ENCODE measurements at regions not wholly inside any gene's neighbourhood (a gene's known extent, or its start where the extent isn't known, plus 50 kb on each side); places are given as distances from the start of the nearest gene placed in this dataset.

DNA sequence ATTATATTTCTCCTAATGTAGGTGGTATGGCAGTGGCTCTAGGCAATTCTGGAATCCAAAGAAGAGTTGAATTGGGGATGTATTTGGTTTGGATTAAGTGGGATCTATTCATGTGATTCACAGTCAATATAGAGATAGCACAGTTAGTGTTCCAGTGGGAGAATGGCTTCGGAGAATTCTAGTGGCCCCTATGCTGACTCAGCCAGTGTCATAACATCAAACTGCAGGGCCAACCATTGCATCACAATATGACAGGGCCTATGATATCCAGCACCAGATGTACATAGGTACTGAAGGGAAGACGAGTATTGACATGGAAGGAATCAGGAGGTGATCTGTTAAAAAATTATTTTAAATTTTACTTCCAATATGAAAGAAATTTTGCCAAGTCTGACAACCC lies 302.8 kb upstream of the UBE2E2 start:
- TF ChIP-seq, protein P1, sequence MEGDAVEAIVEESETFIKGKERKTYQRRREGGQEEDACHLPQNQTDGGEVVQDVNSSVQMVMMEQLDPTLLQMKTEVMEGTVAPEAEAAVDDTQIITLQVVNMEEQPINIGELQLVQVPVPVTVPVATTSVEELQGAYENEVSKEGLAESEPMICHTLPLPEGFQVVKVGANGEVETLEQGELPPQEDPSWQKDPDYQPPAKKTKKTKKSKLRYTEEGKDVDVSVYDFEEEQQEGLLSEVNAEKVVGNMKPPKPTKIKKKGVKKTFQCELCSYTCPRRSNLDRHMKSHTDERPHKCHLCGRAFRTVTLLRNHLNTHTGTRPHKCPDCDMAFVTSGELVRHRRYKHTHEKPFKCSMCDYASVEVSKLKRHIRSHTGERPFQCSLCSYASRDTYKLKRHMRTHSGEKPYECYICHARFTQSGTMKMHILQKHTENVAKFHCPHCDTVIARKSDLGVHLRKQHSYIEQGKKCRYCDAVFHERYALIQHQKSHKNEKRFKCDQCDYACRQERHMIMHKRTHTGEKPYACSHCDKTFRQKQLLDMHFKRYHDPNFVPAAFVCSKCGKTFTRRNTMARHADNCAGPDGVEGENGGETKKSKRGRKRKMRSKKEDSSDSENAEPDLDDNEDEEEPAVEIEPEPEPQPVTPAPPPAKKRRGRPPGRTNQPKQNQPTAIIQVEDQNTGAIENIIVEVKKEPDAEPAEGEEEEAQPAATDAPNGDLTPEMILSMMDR (IDR thresholded peaks at IDR 0.05; ENCODE audit: extremely low read depth in 1 of 2, insufficient read depth in 1 of 2, low read depth in 1 of 2, low read length in 2 of 2) = no peak
- no peak for TF ChIP-seq EZH2 (IDR thresholded peaks at IDR 0.05; ENCODE audit: borderline replicate concordance, low read depth, low read length, severe bottlenecking)

Data from endothelial cell of umbilical vein (primary cell).